H9 (cell line): ENCODE measurements at regions not wholly inside any gene's neighbourhood (a gene's known extent, or its start where the extent isn't known, plus 50 kb on each side); places are given as distances from the start of the nearest gene placed in this dataset.
"Not testable (repeated sequence)": the region's sequence is repeated elsewhere in the genome, so short reads cannot be mapped to it uniquely, and the experiment has no call there.

ENCODE experiments used
- DNase-seq: peaks from one replicate; pipeline ENCODE4 v3.0.0-alpha.2; 2017
- H2AFZ ChIP-seq: one replicate; pipeline ENCODE4 v1.6.1; 2013; ENCODE audit warnings: mild to moderate bottlenecking, low read length, control low read depth, moderate library complexity
- H2AK5ac ChIP-seq: 2 replicates; pipeline ENCODE4 v1.6.1; 2013; ENCODE audit warnings: low read length, control low read depth, mixed read lengths; ENCODE audit not compliant: insufficient read length
- H2BK120ac ChIP-seq: one replicate; pipeline ENCODE4 v1.6.1; 2013; ENCODE audit warnings: low read depth, mild to moderate bottlenecking, low read length, control low read depth, inconsistent platforms; ENCODE audit not compliant: poor library complexity, severe bottlenecking
- H2BK12ac ChIP-seq: 2 replicates; pipeline ENCODE4 v1.6.1; 2013; ENCODE audit warnings: low read length, control low read depth, mixed read lengths, low read depth; ENCODE audit not compliant: insufficient read length
- H2BK15ac ChIP-seq: 2 replicates; pipeline ENCODE4 v1.6.1; 2013; ENCODE audit warnings: low read depth, low read length, control low read depth
- H2BK20ac ChIP-seq: one replicate; pipeline ENCODE4 v1.6.1; 2013; ENCODE audit warnings: low read depth, mild to moderate bottlenecking, low read length, control low read depth, inconsistent platforms; ENCODE audit not compliant: poor library complexity, severe bottlenecking
- H2BK5ac ChIP-seq: 2 replicates; pipeline ENCODE4 v1.6.1; 2013; ENCODE audit warnings: low read length, control low read depth, mixed read lengths; ENCODE audit not compliant: insufficient read length
- H3K14ac ChIP-seq: 2 replicates; pipeline ENCODE4 v1.6.1; 2013; ENCODE audit warnings: low read length, control low read depth; ENCODE audit not compliant: insufficient read depth
- H3K18ac ChIP-seq: 2 replicates; pipeline ENCODE4 v1.6.1; 2013; ENCODE audit warnings: low read depth, mild to moderate bottlenecking, mixed read lengths, low read length, control low read depth; ENCODE audit not compliant: insufficient read length
- H3K23ac ChIP-seq: 2 replicates; pipeline ENCODE4 v1.6.1; 2013; ENCODE audit warnings: low read length, control low read depth, mixed read lengths, low read depth; ENCODE audit not compliant: insufficient read length
- H3K23me2 ChIP-seq: 2 replicates; pipeline ENCODE4 v1.6.1; 2013; ENCODE audit warnings: low read depth, mild to moderate bottlenecking, mixed read lengths, low read length, control low read depth; ENCODE audit not compliant: insufficient read length, poor library complexity, severe bottlenecking
- H3K27ac ChIP-seq: 2 replicates; pipeline ENCODE4 v1.5.1; 2013; ENCODE audit warnings: low read length, control low read depth, mixed read lengths, low read depth; ENCODE audit not compliant: insufficient read length
- H3K27me3 ChIP-seq: 2 replicates; pipeline ENCODE4 v1.6.1; 2013; ENCODE audit warnings: low read length, control low read depth, inconsistent platforms; ENCODE audit not compliant: insufficient read depth
- H3K4ac ChIP-seq: 2 replicates; pipeline ENCODE4 v1.6.1; 2013; ENCODE audit warnings: low read depth, mild to moderate bottlenecking, control low read depth, inconsistent platforms, low read length, moderate library complexity
- H3K4me1 ChIP-seq: 2 replicates; pipeline ENCODE4 v1.6.1; 2013; ENCODE audit warnings: low read length, control low read depth, inconsistent platforms; ENCODE audit not compliant: insufficient read depth
- H3K4me2 ChIP-seq: 2 replicates; pipeline ENCODE4 v1.6.1; 2013; ENCODE audit warnings: low read length, control low read depth, mixed read lengths; ENCODE audit not compliant: insufficient read length, insufficient read depth
- H3K56ac ChIP-seq: 2 replicates; pipeline ENCODE4 v1.6.1; 2013; ENCODE audit warnings: low read depth, mild to moderate bottlenecking, mixed read lengths, low read length, control low read depth; ENCODE audit not compliant: insufficient read length
- H3K79me1 ChIP-seq: 2 replicates; pipeline ENCODE4 v1.6.1; 2013; ENCODE audit warnings: low read depth, mild to moderate bottlenecking, moderate library complexity, low read length, control low read depth, inconsistent platforms; ENCODE audit not compliant: insufficient read depth, poor library complexity, severe bottlenecking
- H3K79me2 ChIP-seq: 2 replicates; pipeline ENCODE4 v1.6.1; 2013; ENCODE audit warnings: low read length, control low read depth, inconsistent platforms; ENCODE audit not compliant: insufficient read depth
- H3K9ac ChIP-seq: 2 replicates; pipeline ENCODE4 v1.6.1; 2013; ENCODE audit warnings: low read length, control low read depth, mixed read lengths; ENCODE audit not compliant: insufficient read length; ENCODE audit errors: extremely low read depth
- H3K9me3 ChIP-seq: one replicate; pipeline ENCODE4 v1.6.1; 2013; ENCODE audit warnings: low read depth, low read length, inconsistent platforms; ENCODE audit not compliant: control insufficient read depth
- H3T11ph ChIP-seq: one replicate; pipeline ENCODE4 v1.6.1; 2013; ENCODE audit warnings: mild to moderate bottlenecking, low read length, control low read depth, inconsistent platforms
- H4K20me1 ChIP-seq: one replicate; pipeline ENCODE4 v1.6.1; 2013; ENCODE audit not compliant: control insufficient read depth, insufficient read length, insufficient read depth
- H4K5ac ChIP-seq: 2 replicates; pipeline ENCODE4 v1.6.1; 2013; ENCODE audit warnings: low read depth, mild to moderate bottlenecking, mixed read lengths, low read length, control low read depth; ENCODE audit not compliant: insufficient read length
- H4K8ac ChIP-seq: replicated peaks from 2 replicates; pipeline ENCODE4 v1.6.1; 2013; ENCODE audit warnings: low read length, control low read depth, mixed read lengths, low read depth; ENCODE audit not compliant: insufficient read length
- H4K91ac ChIP-seq: 2 replicates; pipeline ENCODE4 v1.6.1; 2013; ENCODE audit warnings: low read depth, mild to moderate bottlenecking, moderate library complexity, mixed read lengths, low read length, control low read depth; ENCODE audit not compliant: insufficient read length
- H3K27ac Mint-ChIP-seq, 3 experiments: 2 replicates in 2 of 3; 3 replicates in 1 of 3; pipeline ENCODE4 v1.8.0; 2020 to 2021; ENCODE audit warnings: mixed read lengths in 3 of 3, mild to moderate bottlenecking in 1 of 3, moderate library complexity in 1 of 3
- H3K27me3 Mint-ChIP-seq: 2 replicates; pipeline ENCODE4 v1.8.0; 2021; ENCODE audit warnings: low read depth, mild to moderate bottlenecking, moderate library complexity, mixed read lengths
- H3K36me3 Mint-ChIP-seq, 3 experiments: 2 replicates in 2 of 3; 3 replicates in 1 of 3; pipeline ENCODE4 v1.8.0; 2020 to 2021; ENCODE audit warnings: low read depth in 3 of 3, mixed read lengths in 3 of 3; ENCODE audit not compliant: insufficient read depth in 1 of 3
- H3K4me1 Mint-ChIP-seq, 2 experiments: 2 replicates each; pipeline ENCODE4 v1.8.0; 2020; ENCODE audit warnings: mixed read lengths in 2 of 2
- H3K4me3 Mint-ChIP-seq, 2 experiments: 2 replicates in 1 of 2; 3 replicates in 1 of 2; pipeline ENCODE4 v1.8.0; 2020 to 2021; ENCODE audit warnings: mild to moderate bottlenecking in 2 of 2, mixed read lengths in 2 of 2, moderate library complexity in 1 of 2
- H3K9me3 Mint-ChIP-seq, 2 experiments: 2 replicates in 1 of 2; 3 replicates in 1 of 2; pipeline ENCODE4 v1.8.0; 2020; ENCODE audit warnings: mild to moderate bottlenecking in 2 of 2, mixed read lengths in 2 of 2, moderate library complexity in 1 of 2
- WGBS: extraction: QIAGEN DNeasy Blood & Tissue Kit; methylation state at CpG from one replicate; pipeline ENCODE4 v1.1.7; 2013; ENCODE audit warnings: missing lambda C conversion rate, low lambda C conversion rate, mixed read lengths; ENCODE audit not compliant: insufficient read length; ENCODE audit errors: extremely low coverage; 5-methylcytosine and 5-hydroxymethylcytosine counted together

GRCh38 chr20:26086195-26086594, 389.5 kb upstream of the ZNF337 start:
- H3K56ac ChIP-seq, H3K23ac ChIP-seq, H3K18ac ChIP-seq, H3K9ac ChIP-seq, H3K27me3 Mint-ChIP-seq, DNase-seq, H3K27ac ChIP-seq, H4K91ac ChIP-seq, H4K20me1 ChIP-seq, H3K79me1 ChIP-seq, H2BK120ac ChIP-seq, H3K27ac Mint-ChIP-seq, H3T11ph ChIP-seq, H3K4me1 Mint-ChIP-seq, H3K14ac ChIP-seq, H2BK20ac ChIP-seq, H4K8ac ChIP-seq, H3K4ac ChIP-seq, H2BK12ac ChIP-seq, H3K4me2 ChIP-seq, H3K79me2 ChIP-seq, H4K5ac ChIP-seq, H2AFZ ChIP-seq, H2BK5ac ChIP-seq, H3K23me2 ChIP-seq, H3K9me3 ChIP-seq, H3K36me3 Mint-ChIP-seq, H3K4me3 Mint-ChIP-seq, H3K27me3 ChIP-seq, H2BK15ac ChIP-seq, H2AK5ac ChIP-seq, H3K9me3 Mint-ChIP-seq, H3K4me1 ChIP-seq: not testable (repeated sequence)
- WGBS, result no CpG with 5 or more reads among the region's 5 CpGs

DNA sequence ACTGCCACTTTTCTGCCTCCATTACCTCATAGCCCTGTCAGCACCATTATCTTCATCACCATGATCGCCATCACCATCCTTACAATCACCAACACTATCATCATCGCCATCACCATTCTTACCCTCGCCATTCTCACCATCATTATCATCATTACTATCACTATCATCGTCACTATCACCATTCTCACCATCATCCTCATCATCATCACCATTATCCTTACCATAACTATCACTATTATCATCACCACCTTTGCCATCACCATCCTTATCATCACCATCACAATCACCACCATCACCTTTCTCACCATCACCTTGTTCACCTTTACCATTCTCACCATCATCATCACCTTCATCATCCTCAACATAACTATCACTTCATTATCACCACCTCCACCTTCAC, 377.3 kb upstream of the ZNF337 start:
- H3K36me3 Mint-ChIP-seq, DNase-seq, H3K4ac ChIP-seq, H3K4me1 Mint-ChIP-seq, H2BK20ac ChIP-seq, H3K4me2 ChIP-seq, H2AK5ac ChIP-seq, H3K79me1 ChIP-seq, H3T11ph ChIP-seq, H3K4me3 Mint-ChIP-seq, H3K4me1 ChIP-seq, H3K27ac Mint-ChIP-seq, H3K9me3 Mint-ChIP-seq, H2BK120ac ChIP-seq, H2BK15ac ChIP-seq, H3K27me3 Mint-ChIP-seq, H3K23me2 ChIP-seq, H3K9ac ChIP-seq, H3K27me3 ChIP-seq, H4K5ac ChIP-seq, H4K8ac ChIP-seq, H3K14ac ChIP-seq, H3K56ac ChIP-seq, H3K18ac ChIP-seq, H3K9me3 ChIP-seq, H2BK5ac ChIP-seq, H3K27ac ChIP-seq, H2AFZ ChIP-seq, H3K79me2 ChIP-seq, H3K23ac ChIP-seq, H4K20me1 ChIP-seq, H2BK12ac ChIP-seq, H4K91ac ChIP-seq: not testable (repeated sequence)
- 100% methylated on average over 3 of the region's 4 CpGs for WGBS

GRCh38 chr20:26059324-26059723, 362.7 kb upstream of the ZNF337 start:
- not testable (repeated sequence) for H3K27me3 ChIP-seq, H3K27ac ChIP-seq, H2BK20ac ChIP-seq, H3K79me1 ChIP-seq, H3K4me1 Mint-ChIP-seq, H3T11ph ChIP-seq, H3K4me3 Mint-ChIP-seq, H2BK5ac ChIP-seq, H4K91ac ChIP-seq, H4K8ac ChIP-seq, H3K18ac ChIP-seq, H4K20me1 ChIP-seq, H3K4me2 ChIP-seq, H3K9ac ChIP-seq, H3K9me3 Mint-ChIP-seq, H3K36me3 Mint-ChIP-seq, H3K4me1 ChIP-seq, H3K14ac ChIP-seq, DNase-seq, H3K9me3 ChIP-seq, H3K56ac ChIP-seq, H3K27ac Mint-ChIP-seq, H2AFZ ChIP-seq, H4K5ac ChIP-seq, H3K23me2 ChIP-seq, H3K4ac ChIP-seq, H3K27me3 Mint-ChIP-seq, H2BK12ac ChIP-seq, H2BK15ac ChIP-seq, H3K79me2 ChIP-seq, H2BK120ac ChIP-seq, H3K23ac ChIP-seq, H2AK5ac ChIP-seq
- WGBS, result no CpG with 5 or more reads among the region's 28 CpGs
